DND-41 (cell line): ENCODE measurements at regions not wholly inside any gene's neighbourhood (a gene's known extent, or its start where the extent isn't known, plus 50 kb on each side); places are given as distances from the start of the nearest gene placed in this dataset.

ENCODE experiments used
- ATAC-seq: fragments of 200-7000 bp; cut with Tn5 transposase; 3 replicates; pipeline ENCODE4 v1.9.1; 2021; ENCODE audit warnings: low read depth; ENCODE audit not compliant: insufficient read depth
- DNase-seq: peaks from one replicate; pipeline ENCODE4 v3.0.0-alpha.2; 2020
- H2AFZ ChIP-seq: 2 replicates; pipeline ENCODE4 v1.6.0; 2012; ENCODE audit warnings: low read depth, low read length
- H3K27ac ChIP-seq: 2 replicates; pipeline ENCODE4 v1.5.1; 2012; ENCODE audit warnings: low read length, inconsistent platforms
- H3K27me3 ChIP-seq: fragments of 200-600 bp; sonication (generic); 2 replicates; pipeline ENCODE4 v1.6.0; 2012; ENCODE audit warnings: low read length, mild to moderate bottlenecking, inconsistent platforms; ENCODE audit not compliant: insufficient read depth, poor library complexity
- H3K36me3 ChIP-seq: 2 replicates; pipeline ENCODE4 v1.5.1; 2012; ENCODE audit warnings: low read length, inconsistent platforms; ENCODE audit not compliant: insufficient read depth
- H3K4me1 ChIP-seq: 2 replicates; pipeline ENCODE4 v1.5.1; 2012; ENCODE audit warnings: mild to moderate bottlenecking, low read length; ENCODE audit not compliant: insufficient read depth
- H3K4me2 ChIP-seq: 2 replicates; pipeline ENCODE4 v1.6.0; 2012; ENCODE audit warnings: mild to moderate bottlenecking, moderate library complexity, low read length, inconsistent platforms; ENCODE audit not compliant: insufficient read depth
- H3K4me3 ChIP-seq, 2 experiments: fragments of 200-600 bp in 1 of 2; shearing (Covaris generic) in 1 of 2; 2 replicates each; pipeline ENCODE4 v1.5.1; 2012 to 2016; ENCODE audit warnings: inconsistent platforms in 2 of 2, low read length in 2 of 2, mild to moderate bottlenecking in 2 of 2, low read depth in 1 of 2, moderate library complexity in 1 of 2
- H3K79me2 ChIP-seq: 2 replicates; pipeline ENCODE4 v1.6.0; 2012; ENCODE audit warnings: low read length, inconsistent platforms; ENCODE audit not compliant: insufficient read depth
- H3K9ac ChIP-seq: 2 replicates; pipeline ENCODE4 v1.6.0; 2012; ENCODE audit warnings: low read depth, mild to moderate bottlenecking, inconsistent platforms, low read length, moderate library complexity
- H3K9me3 ChIP-seq: 2 replicates; pipeline ENCODE4 v1.5.1; 2012; ENCODE audit warnings: low read length, moderate library complexity, mild to moderate bottlenecking, inconsistent platforms; ENCODE audit not compliant: insufficient read depth, severe bottlenecking
- H4K20me1 ChIP-seq: 2 replicates; pipeline ENCODE4 v1.6.0; 2012; ENCODE audit warnings: low read length; ENCODE audit not compliant: insufficient read depth
- CTCF ChIP-seq: IDR thresholded peaks from 2 replicates; pipeline ENCODE4 v1.5.1; 2012; ENCODE audit warnings: borderline replicate concordance, low read length, moderate library complexity, mild to moderate bottlenecking; ENCODE audit not compliant: poor library complexity, severe bottlenecking; ENCODE audit errors: extremely low read depth
- EZH2 ChIP-seq: IDR thresholded peaks from 3 replicates; pipeline ENCODE4 v1.6.1; 2012; ENCODE audit warnings: borderline replicate concordance, low read depth, mild to moderate bottlenecking, moderate library complexity, low read length, inconsistent platforms; ENCODE audit not compliant: severe bottlenecking

GRCh38 chr12:111174961-111175345, 193.9 kb downstream of the PHETA1 start:
- H2AFZ ChIP-seq, result no peak overlapping the region
- H3K79me2 ChIP-seq, result no peaks in the 10 kb centered on the region
- no peak for ATAC-seq
- DNase-seq, result no peak
- no peaks in the 10 kb centered on the region for H3K27me3 ChIP-seq
- no peak overlapping the region for H3K27ac ChIP-seq
- H3K36me3 ChIP-seq, result no peaks in the 10 kb centered on the region
- no peak overlapping the region for H3K4me2 ChIP-seq
- H3K4me1 ChIP-seq, result no peaks in the 10 kb centered on the region
- H3K4me3 ChIP-seq, result no peak overlapping the region
- no peak overlapping the region for H3K9ac ChIP-seq
- H4K20me1 ChIP-seq, result no peaks in the 10 kb centered on the region
- H3K9me3 ChIP-seq, result no peaks in the 10 kb centered on the region
- TF ChIP-seq EZH2 (no peak), CTCF (no peak)

DNA sequence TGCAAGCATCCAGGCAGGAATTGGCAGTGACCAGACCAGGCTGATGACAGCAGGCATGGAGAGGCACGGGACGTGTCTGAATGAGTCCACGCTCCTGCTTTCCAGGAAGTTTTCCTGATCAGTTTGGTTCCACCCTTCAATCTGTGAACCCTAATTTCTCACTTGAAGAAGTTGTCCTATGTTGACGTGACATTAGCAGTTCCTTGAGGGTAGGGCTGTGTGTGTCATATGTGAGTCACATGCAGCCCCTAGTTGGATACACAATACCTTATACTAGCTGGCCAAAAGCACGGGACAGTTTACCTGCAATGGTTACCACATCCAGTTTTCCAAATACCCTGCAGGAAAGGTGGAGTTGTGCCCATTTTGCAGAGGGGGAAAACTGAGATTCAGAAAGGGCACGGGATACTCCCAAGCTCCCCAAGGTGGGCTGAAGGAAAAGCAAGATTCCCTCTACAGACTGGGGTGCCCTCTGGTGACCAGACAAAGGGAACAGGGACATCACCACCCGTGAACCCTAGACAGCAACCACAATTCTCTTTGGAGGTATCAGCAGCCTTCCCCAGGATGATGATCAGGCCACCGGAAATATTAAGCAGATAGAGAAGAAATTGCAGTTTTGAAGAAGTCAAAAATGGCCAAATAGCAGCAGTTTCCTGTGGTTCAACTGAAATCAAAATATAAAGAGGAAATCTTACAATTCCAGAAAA, 194.5 kb downstream of the PHETA1 start:
- Histone ChIP-seq H3K4me2 (no peak overlapping the region), H3K4me1 (no peaks in the 10 kb centered on the region), H3K9ac (no peak overlapping the region), H3K27ac (no peak overlapping the region), H3K4me3 (no peak overlapping the region), H3K27me3 (no peaks in the 10 kb centered on the region), H3K79me2 (no peaks in the 10 kb centered on the region), H2AFZ (no peak overlapping the region), H3K36me3 (no peaks in the 10 kb centered on the region), H3K9me3 (no peaks in the 10 kb centered on the region), H4K20me1 (no peaks in the 10 kb centered on the region)
- DNase-seq (no peak), ATAC-seq (no peak)
- TF ChIP-seq EZH2 (no peak), CTCF (peak; percentile 37)

DNA sequence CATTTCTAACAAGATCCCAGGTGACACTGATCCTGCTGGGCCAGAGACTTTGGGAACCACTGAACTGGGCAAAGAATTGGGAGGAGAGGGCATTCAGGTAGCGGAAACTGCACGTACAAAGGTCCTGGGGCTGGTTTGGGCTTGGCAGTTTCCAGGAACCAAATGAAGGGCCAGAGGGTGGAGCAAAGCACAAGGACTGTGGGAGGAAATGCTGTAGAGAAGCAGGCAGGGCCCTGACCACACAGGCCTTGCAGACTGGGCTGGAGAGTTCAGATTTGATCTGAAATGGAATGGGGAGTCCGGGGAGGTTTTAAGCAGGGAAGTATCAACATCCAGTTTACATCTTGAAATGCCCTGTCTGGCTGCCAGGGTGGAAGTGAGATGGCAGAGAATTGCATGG, 195.1 kb downstream of the PHETA1 start:
- Histone ChIP-seq H3K36me3 (no peaks in the 10 kb centered on the region), H4K20me1 (no peaks in the 10 kb centered on the region), H3K4me1 (no peaks in the 10 kb centered on the region), H3K9me3 (no peaks in the 10 kb centered on the region), H3K4me2 (no peak overlapping the region), H3K9ac (no peak overlapping the region), H3K27ac (no peak overlapping the region), H3K27me3 (no peaks in the 10 kb centered on the region), H3K4me3 (no peak overlapping the region), H2AFZ (no peak overlapping the region), H3K79me2 (no peaks in the 10 kb centered on the region)
- TF ChIP-seq CTCF (no peak), EZH2 (no peak)
- no peak for ATAC-seq
- no peak for DNase-seq
